GM12878 (cell line): ENCODE measurements at regions not wholly inside any gene's neighbourhood (a gene's known extent, or its start where the extent isn't known, plus 50 kb on each side); places are given as distances from the start of the nearest gene placed in this dataset.

Experiments
- ATAC-seq: fragments of 200-7000 bp; cut with Tn5 transposase; 3 replicates; pipeline ENCODE4 v1.9.1; 2020; ENCODE audit warnings: mild to moderate bottlenecking, moderate library complexity
- BruUV-seq: library from RNA; stranded (reverse); fragments of 400-500 nt; replicated peaks from 2 replicates; lab custom pipeline; 2021; lab: Mats Ljungman, UMichigan
- CTCF ChIA-PET: fragments of 300-600 bp; sonication (Branson Sonifier 250); formaldehyde crosslinking; extraction: SDS; loops from one replicate; lab custom pipeline; 2021; ENCODE audit warnings: inconsistent platforms; lab: Yijun Ruan, JAX
- POLR2A ChIA-PET: fragments of 350-600 bp; formaldehyde crosslinking; extraction: SDS; loops from one replicate; lab custom pipeline; 2021; ENCODE audit warnings: inconsistent platforms; lab: Charles Lee
- RAD21 ChIA-PET: fragments of 300-600 bp; sonication (Branson Sonifier 250); formaldehyde crosslinking; loops from one replicate; lab custom pipeline; 2023; ENCODE audit warnings: antibody characterized with exemption; ENCODE audit not compliant: unreplicated experiment; lab: Charles Lee
- SMC1A ChIA-PET: fragments of 300-600 bp; sonication (Branson Sonifier 250); formaldehyde crosslinking; loops from one replicate; lab custom pipeline; 2023; ENCODE audit not compliant: unreplicated experiment, uncharacterized antibody; lab: Charles Lee
- DNase-seq: peaks from one replicate; pipeline ENCODE4 v3.0.0-alpha.2; 2011; ENCODE audit warnings: low read depth, low spot score
- FAIRE-seq: peaks from 3 replicates; lab custom pipeline; 2011; peaks lifted over from hg19 to GRCh38; lab: Jason Lieb, UNC
- H2AFZ ChIP-seq: 2 replicates; pipeline ENCODE4 v1.6.0; 2011; ENCODE audit warnings: low read depth, low read length, control low read depth; ENCODE audit not compliant: control insufficient read depth
- H3K27ac ChIP-seq: 2 replicates; pipeline ENCODE4 v1.5.1; 2011; ENCODE audit warnings: control low read depth; ENCODE audit not compliant: control insufficient read depth, insufficient read depth
- H3K27me3 ChIP-seq, 2 experiments: replicated peaks in 1 of 2; 2 replicates each; pipeline versions ENCODE4 v1.6.0 to v1.6.1; 2011; ENCODE audit warnings: low read length in 1 of 2; ENCODE audit not compliant: control insufficient read depth in 2 of 2, insufficient read depth in 2 of 2
- H3K36me3 ChIP-seq, 2 experiments: 2 replicates each; pipeline ENCODE4 v1.5.1; 2011; ENCODE audit warnings: low read length in 1 of 2; ENCODE audit not compliant: control insufficient read depth in 2 of 2, insufficient read depth in 2 of 2
- H3K4me1 ChIP-seq: 2 replicates; pipeline ENCODE4 v1.6.1; 2011; ENCODE audit warnings: mild to moderate bottlenecking, low read length, moderate library complexity, mixed read lengths; ENCODE audit not compliant: control insufficient read depth, insufficient read depth
- H3K4me2 ChIP-seq: 2 replicates; pipeline ENCODE4 v1.6.0; 2011; ENCODE audit warnings: control low read depth; ENCODE audit not compliant: control insufficient read depth, insufficient read depth
- H3K4me3 ChIP-seq: fragments of 200-600 bp; sonication (generic); 2 replicates; pipeline ENCODE4 v1.5.1; 2016
- H3K79me2 ChIP-seq: 2 replicates; pipeline ENCODE4 v1.6.0; 2011; ENCODE audit warnings: low read length; ENCODE audit not compliant: control insufficient read depth, insufficient read depth
- H3K9ac ChIP-seq: 2 replicates; pipeline ENCODE4 v1.8.0; 2011; ENCODE audit warnings: low read length, control low read depth, mixed read lengths; ENCODE audit not compliant: control insufficient read depth, insufficient read depth
- H3K9me3 ChIP-seq: replicated peaks from 3 replicates; pipeline ENCODE4 v1.5.1; 2011; ENCODE audit warnings: mild to moderate bottlenecking, low read length; ENCODE audit not compliant: control insufficient read depth, insufficient read depth
- H4K20me1 ChIP-seq: 2 replicates; pipeline ENCODE4 v1.6.0; 2011; ENCODE audit not compliant: control insufficient read depth, insufficient read depth
- BCL11A ChIP-seq: IDR thresholded peaks from 2 replicates; pipeline ENCODE4 v1.6.1; 2011; ENCODE audit warnings: low read depth, low read length
- CBX5 ChIP-seq: sonication (generic); IDR thresholded peaks from 2 replicates; pipeline ENCODE4 v1.6.1; 2016; ENCODE audit warnings: low read depth, moderate library complexity, mild to moderate bottlenecking, inconsistent platforms
- CREB1 ChIP-seq: IDR thresholded peaks from 2 replicates; pipeline ENCODE4 v1.6.1; 2012; ENCODE audit warnings: low read depth, mild to moderate bottlenecking, inconsistent platforms
- CREM ChIP-seq: IDR thresholded peaks from 2 replicates; pipeline ENCODE4 v1.6.1; 2014; ENCODE audit warnings: antibody characterized with exemption, low read depth
- HCFC1 ChIP-seq: fragments of 150-350 bp; IDR thresholded peaks from 2 replicates; pipeline ENCODE4 v1.6.1; 2014; ENCODE audit warnings: low read length
- NR2C1 ChIP-seq: fragments of 450-650 bp; IDR thresholded peaks from 2 replicates; pipeline ENCODE4 v1.6.1; 2017; ENCODE audit warnings: antibody characterized with exemption, mild to moderate bottlenecking, moderate library complexity
- SP1 ChIP-seq: IDR thresholded peaks from one replicate; pipeline ENCODE4 v1.6.1; 2011; ENCODE audit warnings: low read depth, low read length
- SREBF2 ChIP-seq: IDR thresholded peaks from 2 replicates; pipeline ENCODE4 v1.6.1; 2012; ENCODE audit warnings: mild to moderate bottlenecking, low read length
- SRF ChIP-seq, 2 experiments: IDR thresholded peaks; 2 replicates each; pipeline ENCODE4 v1.6.1; 2011; ENCODE audit warnings: low read depth in 2 of 2, low read length in 2 of 2, mild to moderate bottlenecking in 1 of 2, moderate library complexity in 1 of 2
- STAT1 ChIP-seq: fragments of 450-650 bp; conservative IDR thresholded peaks from 2 replicates; pipeline ENCODE4 v1.6.1; 2014; ENCODE audit warnings: antibody characterized with exemption, mild to moderate bottlenecking
- TAF1 ChIP-seq: IDR thresholded peaks from 2 replicates; pipeline ENCODE4 v1.6.1; 2011; ENCODE audit warnings: mild to moderate bottlenecking, low read depth, low read length, borderline replicate concordance
- TCF7 ChIP-seq: IDR thresholded peaks from 2 replicates; pipeline ENCODE4 v1.6.1; 2014; ENCODE audit warnings: antibody characterized with exemption, borderline replicate concordance
- WRNIP1 ChIP-seq: IDR thresholded peaks from 2 replicates; pipeline ENCODE4 v1.6.1; 2011; ENCODE audit warnings: low read depth, low read length, improper control_type of control experiment, borderline replicate concordance
- ZBTB33 ChIP-seq: fragments of 450-650 bp; IDR thresholded peaks from 2 replicates; pipeline ENCODE4 v1.6.1; 2017; ENCODE audit warnings: mild to moderate bottlenecking
- WGBS: methylation state at CpG from one replicate; pipeline ENCODE4 v1.1.6; 2016; ENCODE audit warnings: low lambda C conversion rate; ENCODE audit not compliant: insufficient replicate concordance, insufficient coverage; ENCODE audit errors: missing lambda C conversion rate; 5-methylcytosine and 5-hydroxymethylcytosine counted together
- in situ Hi-C: fragments of 300-500 bp; cut with MboI; formaldehyde crosslinking; loops from 9 replicates; pipeline ENCODE4 v1.14.3; 2018; ENCODE audit warnings: mixed read lengths
- intact Hi-C: fragments of 100-400 bp; cut with micrococcal nuclease; formaldehyde crosslinking; loops from one replicate; pipeline ENCODE4 v1.14.2; 2022; ENCODE audit not compliant: unreplicated experiment
- TF ChIP-seq, protein P1 (sequence below): fragments of 450-650 bp; IDR thresholded peaks from 2 replicates; pipeline ENCODE4 v1.6.1; 2017; ENCODE audit warnings: mild to moderate bottlenecking, low read depth, inconsistent platforms; ENCODE audit not compliant: poor library complexity, severe bottlenecking
- TF ChIP-seq, protein P2 (sequence below): fragments of 450-650 bp; IDR thresholded peaks from 2 replicates; pipeline ENCODE4 v1.6.1; 2016; ENCODE audit warnings: mild to moderate bottlenecking
- TF ChIP-seq, protein P3 (sequence below): IDR thresholded peaks from 2 replicates; pipeline ENCODE4 v1.6.1; 2012; ENCODE audit warnings: low read depth, low read length, improper control_type of control experiment

- TF ChIP-seq, protein P1, sequence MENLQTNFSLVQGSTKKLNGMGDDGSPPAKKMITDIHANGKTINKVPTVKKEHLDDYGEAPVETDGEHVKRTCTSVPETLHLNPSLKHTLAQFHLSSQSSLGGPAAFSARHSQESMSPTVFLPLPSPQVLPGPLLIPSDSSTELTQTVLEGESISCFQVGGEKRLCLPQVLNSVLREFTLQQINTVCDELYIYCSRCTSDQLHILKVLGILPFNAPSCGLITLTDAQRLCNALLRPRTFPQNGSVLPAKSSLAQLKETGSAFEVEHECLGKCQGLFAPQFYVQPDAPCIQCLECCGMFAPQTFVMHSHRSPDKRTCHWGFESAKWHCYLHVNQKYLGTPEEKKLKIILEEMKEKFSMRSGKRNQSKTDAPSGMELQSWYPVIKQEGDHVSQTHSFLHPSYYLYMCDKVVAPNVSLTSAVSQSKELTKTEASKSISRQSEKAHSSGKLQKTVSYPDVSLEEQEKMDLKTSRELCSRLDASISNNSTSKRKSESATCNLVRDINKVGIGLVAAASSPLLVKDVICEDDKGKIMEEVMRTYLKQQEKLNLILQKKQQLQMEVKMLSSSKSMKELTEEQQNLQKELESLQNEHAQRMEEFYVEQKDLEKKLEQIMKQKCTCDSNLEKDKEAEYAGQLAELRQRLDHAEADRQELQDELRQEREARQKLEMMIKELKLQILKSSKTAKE, result no peak
- TF ChIP-seq SP1 (no peak), ZBTB33 (no peak)
Observed at GRCh38 chr10:78588194-78588811, 480.5 kb upstream of the ZMIZ1 start (continued).

DNA sequence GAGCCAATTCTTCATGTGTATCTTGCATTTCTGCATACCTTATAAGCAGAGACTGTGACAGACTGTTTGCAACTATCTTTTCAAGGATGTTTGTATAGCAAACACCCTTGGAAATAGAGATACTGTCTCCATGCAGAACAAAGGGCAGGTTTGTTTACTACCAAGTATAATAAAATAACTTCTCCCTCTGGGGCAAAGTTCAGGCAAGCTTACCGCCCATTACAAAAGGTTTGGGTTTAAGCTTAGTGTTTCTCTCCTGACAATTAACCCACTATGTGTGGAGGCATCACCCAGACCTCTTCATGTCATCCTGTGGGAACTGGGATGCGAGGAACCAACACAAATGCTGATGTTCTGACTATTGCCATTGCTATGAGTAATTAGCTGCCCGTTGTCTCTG is 479.1 kb upstream of the ZMIZ1 start:
- POLR2A ChIA-PET, result no interaction called here
- H3K9ac ChIP-seq, result no peak overlapping the region
- RAD21 ChIA-PET, result no interaction called here
- no peak for FAIRE-seq
- no peaks in the 10 kb centered on the region for H3K36me3 ChIP-seq
- H3K9me3 ChIP-seq, result no peaks in the 10 kb centered on the region
- no peak overlapping the region for H3K27ac ChIP-seq
- DNase-seq, result no peak
- in situ Hi-C loops, result no loop called here
- no peaks in the 10 kb centered on the region for H3K79me2 ChIP-seq
- H3K4me1 ChIP-seq, result no peaks in the 10 kb centered on the region
- no peak overlapping the region for H3K4me3 ChIP-seq
- no peak overlapping the region for H2AFZ ChIP-seq
- peaks cover 0 to 2% of the 10 kb centered on the region in 2 experiments; a peak in 1 of 4 replicates for H3K27me3 ChIP-seq
- no TSS peak for BruUV-seq
- H3K4me2 ChIP-seq, result no peak overlapping the region
- intact Hi-C loops, result no loop called here
- CTCF ChIA-PET, result interaction anchor here (1.1 kb wide), 1 partner anchor 543 kb away, joined by 4 read pairs; no protein-coding TSS in a partner anchor
- H4K20me1 ChIP-seq, result no peaks in the 10 kb centered on the region
- SMC1A ChIA-PET, result interaction anchor here (0.8 kb wide), 1 partner anchor 263 kb away, joined by 5 read pairs; no protein-coding TSS in a partner anchor
- 29% methylated on average over 3 of the region's 3 CpGs for WGBS
- ATAC-seq, result no peak
- TF ChIP-seq NR2C1 (no peak), BCL11A (no peak), STAT1 (no peak), SREBF2 (no peak), WRNIP1 (no peak), TAF1 (no peak), HCFC1 (no peak), SRF (IDR thresholded peaks at IDR 0.05; ENCODE audit: low read depth in 2 of 2, low read length in 2 of 2) (no peak), TCF7 (no peak), CBX5 (no peak), CREM (no peak), CREB1 (no peak)
- TF ChIP-seq, protein P2, sequence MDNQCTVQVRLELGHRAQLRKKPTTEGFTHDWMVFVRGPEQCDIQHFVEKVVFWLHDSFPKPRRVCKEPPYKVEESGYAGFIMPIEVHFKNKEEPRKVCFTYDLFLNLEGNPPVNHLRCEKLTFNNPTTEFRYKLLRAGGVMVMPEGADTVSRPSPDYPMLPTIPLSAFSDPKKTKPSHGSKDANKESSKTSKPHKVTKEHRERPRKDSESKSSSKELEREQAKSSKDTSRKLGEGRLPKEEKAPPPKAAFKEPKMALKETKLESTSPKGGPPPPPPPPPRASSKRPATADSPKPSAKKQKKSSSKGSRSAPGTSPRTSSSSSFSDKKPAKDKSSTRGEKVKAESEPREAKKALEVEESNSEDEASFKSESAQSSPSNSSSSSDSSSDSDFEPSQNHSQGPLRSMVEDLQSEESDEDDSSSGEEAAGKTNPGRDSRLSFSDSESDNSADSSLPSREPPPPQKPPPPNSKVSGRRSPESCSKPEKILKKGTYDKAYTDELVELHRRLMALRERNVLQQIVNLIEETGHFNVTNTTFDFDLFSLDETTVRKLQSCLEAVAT, result no peak
- TF ChIP-seq, protein P3, sequence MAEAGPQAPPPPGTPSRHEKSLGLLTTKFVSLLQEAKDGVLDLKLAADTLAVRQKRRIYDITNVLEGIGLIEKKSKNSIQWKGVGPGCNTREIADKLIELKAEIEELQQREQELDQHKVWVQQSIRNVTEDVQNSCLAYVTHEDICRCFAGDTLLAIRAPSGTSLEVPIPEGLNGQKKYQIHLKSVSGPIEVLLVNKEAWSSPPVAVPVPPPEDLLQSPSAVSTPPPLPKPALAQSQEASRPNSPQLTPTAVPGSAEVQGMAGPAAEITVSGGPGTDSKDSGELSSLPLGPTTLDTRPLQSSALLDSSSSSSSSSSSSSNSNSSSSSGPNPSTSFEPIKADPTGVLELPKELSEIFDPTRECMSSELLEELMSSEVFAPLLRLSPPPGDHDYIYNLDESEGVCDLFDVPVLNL, result no peak
